ENCODE measurements at regions not wholly inside any gene's neighbourhood (a gene's known extent, or its start where the extent isn't known, plus 50 kb on each side); places are given as distances from the start of the nearest gene placed in this dataset.

GRCh38 chr17:69882281-69882680 is 192.7 kb upstream of the KCNJ16 start:
- no peak for FAIRE-seq
- no peaks in the 10 kb centered on the region for H3K36me3 ChIP-seq (ENCODE audit: control insufficient read depth, insufficient read depth, low read length)

GRCh38 chr17:69883120-69883519 is 191.9 kb upstream of the KCNJ16 start:
- no peak for DNase-seq (ENCODE audit: low read depth)
- Histone ChIP-seq H3K4me3 (ENCODE audit: low read depth, low read length) (no peak overlapping the region), H3K27me3 (ENCODE audit: control insufficient read depth, insufficient read depth, low read length) (no peaks in the 10 kb centered on the region), H3K36me3 (ENCODE audit: control insufficient read depth, insufficient read depth, low read length) (no peaks in the 10 kb centered on the region)
- FAIRE-seq, result no peak
- TF ChIP-seq, protein P1, sequence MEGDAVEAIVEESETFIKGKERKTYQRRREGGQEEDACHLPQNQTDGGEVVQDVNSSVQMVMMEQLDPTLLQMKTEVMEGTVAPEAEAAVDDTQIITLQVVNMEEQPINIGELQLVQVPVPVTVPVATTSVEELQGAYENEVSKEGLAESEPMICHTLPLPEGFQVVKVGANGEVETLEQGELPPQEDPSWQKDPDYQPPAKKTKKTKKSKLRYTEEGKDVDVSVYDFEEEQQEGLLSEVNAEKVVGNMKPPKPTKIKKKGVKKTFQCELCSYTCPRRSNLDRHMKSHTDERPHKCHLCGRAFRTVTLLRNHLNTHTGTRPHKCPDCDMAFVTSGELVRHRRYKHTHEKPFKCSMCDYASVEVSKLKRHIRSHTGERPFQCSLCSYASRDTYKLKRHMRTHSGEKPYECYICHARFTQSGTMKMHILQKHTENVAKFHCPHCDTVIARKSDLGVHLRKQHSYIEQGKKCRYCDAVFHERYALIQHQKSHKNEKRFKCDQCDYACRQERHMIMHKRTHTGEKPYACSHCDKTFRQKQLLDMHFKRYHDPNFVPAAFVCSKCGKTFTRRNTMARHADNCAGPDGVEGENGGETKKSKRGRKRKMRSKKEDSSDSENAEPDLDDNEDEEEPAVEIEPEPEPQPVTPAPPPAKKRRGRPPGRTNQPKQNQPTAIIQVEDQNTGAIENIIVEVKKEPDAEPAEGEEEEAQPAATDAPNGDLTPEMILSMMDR (IDR thresholded peaks at IDR 0.05; ENCODE audit: insufficient read depth, low read length, severe bottlenecking), result no peak

More at GRCh38 chr17:69882281-69882680, 192.7 kb upstream of the KCNJ16 start:
- no peaks in the 10 kb centered on the region for H3K27me3 ChIP-seq (ENCODE audit: control insufficient read depth, insufficient read depth, low read length)
- DNase-seq (ENCODE audit: low read depth), result no peak
- TF ChIP-seq, protein P1 (IDR thresholded peaks at IDR 0.05; ENCODE audit: insufficient read depth, low read length, severe bottlenecking), result no peak
- H3K4me3 ChIP-seq (ENCODE audit: low read depth, low read length), result no peak overlapping the region

- no peaks in the 10 kb centered on the region for H3K27me3 ChIP-seq (ENCODE audit: control insufficient read depth, insufficient read depth, low read length)
- H3K4me3 ChIP-seq (ENCODE audit: low read depth, low read length), result no peak overlapping the region
- H3K36me3 ChIP-seq (ENCODE audit: control insufficient read depth, insufficient read depth, low read length), result no peaks in the 10 kb centered on the region
- FAIRE-seq (no peak), DNase-seq (ENCODE audit: low read depth) (no peak)
- TF ChIP-seq, protein P1 (IDR thresholded peaks at IDR 0.05; ENCODE audit: insufficient read depth, low read length, severe bottlenecking), result no peak
These were observed 190.7 kb upstream of the KCNJ16 start for GRCh38 chr17:69884356-69884755.

GRCh38 chr17:69884846-69885245 is 190.2 kb upstream of the KCNJ16 start:
- H3K36me3 ChIP-seq (ENCODE audit: control insufficient read depth, insufficient read depth, low read length), result no peaks in the 10 kb centered on the region
- TF ChIP-seq, protein P1 (IDR thresholded peaks at IDR 0.05; ENCODE audit: insufficient read depth, low read length, severe bottlenecking), result no peak
- H3K4me3 ChIP-seq (ENCODE audit: low read depth, low read length), result no peak overlapping the region
- no peak for FAIRE-seq
- H3K27me3 ChIP-seq (ENCODE audit: control insufficient read depth, insufficient read depth, low read length), result no peaks in the 10 kb centered on the region
- DNase-seq (ENCODE audit: low read depth), result no peak

DNA sequence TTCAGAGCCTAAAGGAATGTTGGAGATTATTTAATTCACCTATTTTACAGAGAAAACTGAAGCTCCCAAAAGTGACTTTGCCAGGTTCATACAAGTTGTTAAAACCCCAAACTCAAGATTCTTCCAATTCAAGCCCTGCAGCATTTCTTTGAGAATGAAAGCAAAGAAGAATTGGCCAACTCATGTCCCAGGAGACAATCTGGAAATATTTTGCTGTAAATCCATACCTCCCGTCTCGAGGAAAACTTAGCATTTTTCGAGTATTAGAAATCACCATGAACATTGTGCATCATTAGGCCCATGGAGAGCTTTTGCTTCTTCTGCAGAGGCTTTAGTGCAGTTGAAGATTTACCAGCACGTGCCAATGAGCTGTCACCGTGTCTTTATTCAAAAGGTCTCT is 176.4 kb upstream of the KCNJ16 start:
- H3K36me3 ChIP-seq (ENCODE audit: control insufficient read depth, insufficient read depth, low read length), result no peaks in the 10 kb centered on the region
- TF ChIP-seq, protein P1 (IDR thresholded peaks at IDR 0.05; ENCODE audit: insufficient read depth, low read length, severe bottlenecking), result no peak

GRCh38 chr17:69900101-69900500 is 174.9 kb upstream of the KCNJ16 start:
- H3K4me3 ChIP-seq (ENCODE audit: low read depth, low read length), result no peak overlapping the region
- DNase-seq (ENCODE audit: low read depth) (no peak), FAIRE-seq (no peak)
- TF ChIP-seq, protein P1 (IDR thresholded peaks at IDR 0.05; ENCODE audit: insufficient read depth, low read length, severe bottlenecking), result no peak
- H3K27me3 ChIP-seq (ENCODE audit: control insufficient read depth, insufficient read depth, low read length), result no peaks in the 10 kb centered on the region
- no peaks in the 10 kb centered on the region for H3K36me3 ChIP-seq (ENCODE audit: control insufficient read depth, insufficient read depth, low read length)

More for the DNA sequence above, 176.4 kb upstream of the KCNJ16 start:
- FAIRE-seq (no peak), DNase-seq (ENCODE audit: low read depth) (no peak)
- H3K4me3 ChIP-seq (ENCODE audit: low read depth, low read length), result no peak overlapping the region
- no peaks in the 10 kb centered on the region for H3K27me3 ChIP-seq (ENCODE audit: control insufficient read depth, insufficient read depth, low read length)
